ENCODE measurements at regions not wholly inside any gene's neighbourhood (a gene's known extent, or its start where the extent isn't known, plus 50 kb on each side); places are given as distances from the start of the nearest gene placed in this dataset.

GRCh38 chr3:180092889-180093288 is 56.2 kb upstream of the PEX5L start:
- H3K4me3 ChIP-seq (ENCODE audit: low read depth, low read length, poor library complexity, severe bottlenecking): no peak overlapping the region
- H3K79me2 ChIP-seq (ENCODE audit: insufficient read depth, low read length): no peaks in the 10 kb centered on the region
- H3K9ac ChIP-seq (ENCODE audit: low read length): no peak overlapping the region
- no peak overlapping the region for H3K27ac ChIP-seq (ENCODE audit: low read depth, low read length, poor library complexity, severe bottlenecking)
- H4K20me1 ChIP-seq (ENCODE audit: insufficient read depth, low read length): no peaks in the 10 kb centered on the region
- TF ChIP-seq EZH2 (IDR thresholded peaks at IDR 0.05; ENCODE audit: borderline replicate concordance, low read length) (no peak), CTCF (IDR thresholded peaks at IDR 0.05; ENCODE audit: low read length) (no peak)
- H2AFZ ChIP-seq (ENCODE audit: low read length): no peak overlapping the region
- H3K4me2 ChIP-seq (ENCODE audit: low read length): no peak overlapping the region
- no peaks in the 10 kb centered on the region for H3K27me3 ChIP-seq (ENCODE audit: insufficient read depth, low read length)
- H3K4me1 ChIP-seq (ENCODE audit: insufficient read depth, low read length, severe bottlenecking): peaks cover 6% of the 10 kb centered on the region
- H3K9me3 ChIP-seq (ENCODE audit: low read length): no peaks in the 10 kb centered on the region
- H3K9me2 ChIP-seq (ENCODE audit: low read depth, low read length): no peaks in the 10 kb centered on the region
- no peaks in the 10 kb centered on the region for H3F3A ChIP-seq (ENCODE audit: insufficient read depth, low read length)
- H3K36me3 ChIP-seq (ENCODE audit: insufficient read depth, low read length): no peaks in the 10 kb centered on the region

GRCh38 chr3:180093535-180093934 is 56.8 kb upstream of the PEX5L start:
- peaks cover 6% of the 10 kb centered on the region for H3K4me1 ChIP-seq (ENCODE audit: insufficient read depth, low read length, severe bottlenecking)
- H3K9me3 ChIP-seq (ENCODE audit: low read length): no peaks in the 10 kb centered on the region
- H3K4me3 ChIP-seq (ENCODE audit: low read depth, low read length, poor library complexity, severe bottlenecking): no peak overlapping the region
- no peaks in the 10 kb centered on the region for H4K20me1 ChIP-seq (ENCODE audit: insufficient read depth, low read length)
- no peaks in the 10 kb centered on the region for H3K9me2 ChIP-seq (ENCODE audit: low read depth, low read length)
- no peak overlapping the region for H3K4me2 ChIP-seq (ENCODE audit: low read length)
- TF ChIP-seq CTCF (IDR thresholded peaks at IDR 0.05; ENCODE audit: low read length) (no peak), EZH2 (IDR thresholded peaks at IDR 0.05; ENCODE audit: borderline replicate concordance, low read length) (no peak)
- no peak overlapping the region for H3K27ac ChIP-seq (ENCODE audit: low read depth, low read length, poor library complexity, severe bottlenecking)
- no peak overlapping the region for H3K9ac ChIP-seq (ENCODE audit: low read length)
- peaks cover under 1% of the 10 kb centered on the region; the same call in 1 of the 2 replicates for H3K27me3 ChIP-seq (ENCODE audit: insufficient read depth, low read length)
- no peaks in the 10 kb centered on the region for H3K36me3 ChIP-seq (ENCODE audit: insufficient read depth, low read length)
- H3K79me2 ChIP-seq (ENCODE audit: insufficient read depth, low read length): no peaks in the 10 kb centered on the region
- H2AFZ ChIP-seq (ENCODE audit: low read length): no peak overlapping the region
- H3F3A ChIP-seq (ENCODE audit: insufficient read depth, low read length): no peaks in the 10 kb centered on the region

- no peaks in the 10 kb centered on the region for H3K9me3 ChIP-seq (ENCODE audit: low read length)
- no peak overlapping the region for H2AFZ ChIP-seq (ENCODE audit: low read length)
- no peaks in the 10 kb centered on the region for H4K20me1 ChIP-seq (ENCODE audit: insufficient read depth, low read length)
- no peaks in the 10 kb centered on the region for H3F3A ChIP-seq (ENCODE audit: insufficient read depth, low read length)
- no peak overlapping the region for H3K4me2 ChIP-seq (ENCODE audit: low read length)
- peaks cover 6% of the 10 kb centered on the region; the same call in 1 of the 2 replicates for H3K27me3 ChIP-seq (ENCODE audit: insufficient read depth, low read length)
- TF ChIP-seq EZH2 (IDR thresholded peaks at IDR 0.05; ENCODE audit: borderline replicate concordance, low read length): no peak
- TF ChIP-seq CTCF (IDR thresholded peaks at IDR 0.05; ENCODE audit: low read length): no peak
- H3K4me1 ChIP-seq (ENCODE audit: insufficient read depth, low read length, severe bottlenecking): peaks cover 6% of the 10 kb centered on the region
- H3K79me2 ChIP-seq (ENCODE audit: insufficient read depth, low read length): no peaks in the 10 kb centered on the region
- H3K9ac ChIP-seq (ENCODE audit: low read length): no peak overlapping the region
- no peak overlapping the region for H3K27ac ChIP-seq (ENCODE audit: low read depth, low read length, poor library complexity, severe bottlenecking)
- no peaks in the 10 kb centered on the region for H3K9me2 ChIP-seq (ENCODE audit: low read depth, low read length)
- H3K4me3 ChIP-seq (ENCODE audit: low read depth, low read length, poor library complexity, severe bottlenecking): no peak overlapping the region
- H3K36me3 ChIP-seq (ENCODE audit: insufficient read depth, low read length): no peaks in the 10 kb centered on the region
Measured at GRCh38 chr3:180097626-180098025, 60.9 kb upstream of the PEX5L start.

Data from OCI-LY1 (cell line).